Neural cell (in vitro differentiated cells): ENCODE measurements at regions not wholly inside any gene's neighbourhood (a gene's known extent, or its start where the extent isn't known, plus 50 kb on each side); places are given as distances from the start of the nearest gene placed in this dataset.

Experiments
- POLR2AphosphoS5 ChIP-seq: IDR thresholded peaks from 2 replicates; pipeline ENCODE4 v1.6.1; 2012
- TF ChIP-seq, protein P1 (sequence below): fragments of 450-650 bp; IDR thresholded peaks from 2 replicates; pipeline ENCODE4 v1.5.1; 2014; ENCODE audit warnings: antibody characterized with exemption, mild to moderate bottlenecking, moderate library complexity; ENCODE audit not compliant: poor library complexity, severe bottlenecking

DNA sequence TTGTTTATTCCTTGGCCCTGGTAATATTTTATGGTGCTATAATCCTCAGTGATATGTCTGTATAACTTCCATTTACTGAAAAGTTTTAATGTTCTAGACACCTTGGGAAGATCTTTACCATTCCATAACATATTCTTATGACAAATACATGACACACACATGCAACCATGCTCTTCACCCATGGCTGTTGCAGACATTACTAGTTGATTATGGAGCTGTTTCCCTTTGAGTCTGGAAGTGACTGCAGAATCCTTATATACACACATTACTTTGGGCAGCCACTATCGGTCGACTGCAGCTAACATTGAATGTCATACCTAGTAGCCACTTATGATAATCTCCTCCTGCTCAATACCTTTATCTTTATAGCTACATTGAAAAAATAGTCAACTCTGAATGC is 243.1 kb upstream of the ADAMTS9 start:
- TF ChIP-seq, protein P1, sequence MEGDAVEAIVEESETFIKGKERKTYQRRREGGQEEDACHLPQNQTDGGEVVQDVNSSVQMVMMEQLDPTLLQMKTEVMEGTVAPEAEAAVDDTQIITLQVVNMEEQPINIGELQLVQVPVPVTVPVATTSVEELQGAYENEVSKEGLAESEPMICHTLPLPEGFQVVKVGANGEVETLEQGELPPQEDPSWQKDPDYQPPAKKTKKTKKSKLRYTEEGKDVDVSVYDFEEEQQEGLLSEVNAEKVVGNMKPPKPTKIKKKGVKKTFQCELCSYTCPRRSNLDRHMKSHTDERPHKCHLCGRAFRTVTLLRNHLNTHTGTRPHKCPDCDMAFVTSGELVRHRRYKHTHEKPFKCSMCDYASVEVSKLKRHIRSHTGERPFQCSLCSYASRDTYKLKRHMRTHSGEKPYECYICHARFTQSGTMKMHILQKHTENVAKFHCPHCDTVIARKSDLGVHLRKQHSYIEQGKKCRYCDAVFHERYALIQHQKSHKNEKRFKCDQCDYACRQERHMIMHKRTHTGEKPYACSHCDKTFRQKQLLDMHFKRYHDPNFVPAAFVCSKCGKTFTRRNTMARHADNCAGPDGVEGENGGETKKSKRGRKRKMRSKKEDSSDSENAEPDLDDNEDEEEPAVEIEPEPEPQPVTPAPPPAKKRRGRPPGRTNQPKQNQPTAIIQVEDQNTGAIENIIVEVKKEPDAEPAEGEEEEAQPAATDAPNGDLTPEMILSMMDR: no peak
- TF ChIP-seq POLR2AphosphoS5: no peak
